Stomach (tissue), 4 donors: ENCODE measurements at regions not wholly inside any gene's neighbourhood (a gene's known extent, or its start where the extent isn't known, plus 50 kb on each side); places are given as distances from the start of the nearest gene placed in this dataset.

Experiments
- EP300 ChIP-seq: sonication (generic); formaldehyde crosslinking; IDR thresholded peaks from one replicate; pipeline ENCODE4 v1.6.1; 2017; ENCODE audit warnings: antibody characterized with exemption
- POLR2A ChIP-seq, 4 donors: fragments of 450-650 bp; IDR thresholded peaks; one replicate each; pipeline ENCODE4 v1.6.1; 2016; ENCODE audit warnings: antibody characterized with exemption in 4 of 4, control low read depth in 2 of 4, mild to moderate bottlenecking in 1 of 4, moderate library complexity in 1 of 4
- TF ChIP-seq, protein P1 (sequence below), 7 experiments: fragments of 450-650 bp in 4 of 7; fragments of 200-600 bp in 3 of 7; sonication (generic) in 3 of 7; IDR thresholded peaks; one replicate each; pipeline ENCODE4 v1.5.1; 2016 to 2019; ENCODE audit warnings: antibody characterized with exemption in 7 of 7, control low read depth in 2 of 7, mild to moderate bottlenecking in 1 of 7

DNA sequence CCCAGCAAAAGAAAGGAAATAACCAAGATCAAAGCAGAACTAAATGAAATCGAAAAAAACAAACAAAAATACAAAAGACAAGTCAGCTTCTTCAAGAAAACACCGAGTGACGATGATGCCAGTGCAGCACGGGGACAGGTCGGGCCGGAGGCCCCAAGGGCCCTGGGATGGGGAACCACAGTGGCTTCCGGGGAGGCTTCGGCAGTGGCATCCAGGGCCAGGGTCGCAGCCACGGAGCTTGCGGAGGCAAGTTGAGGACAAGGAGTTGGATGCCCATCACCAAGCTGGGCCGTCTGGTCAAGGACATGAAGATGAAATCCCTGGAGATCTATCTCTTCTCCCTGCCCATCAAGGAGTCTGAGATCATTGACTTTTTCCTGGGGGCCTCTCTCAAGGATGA, 53.2 kb upstream of the WDR41 start:
- TF ChIP-seq, protein P1, sequence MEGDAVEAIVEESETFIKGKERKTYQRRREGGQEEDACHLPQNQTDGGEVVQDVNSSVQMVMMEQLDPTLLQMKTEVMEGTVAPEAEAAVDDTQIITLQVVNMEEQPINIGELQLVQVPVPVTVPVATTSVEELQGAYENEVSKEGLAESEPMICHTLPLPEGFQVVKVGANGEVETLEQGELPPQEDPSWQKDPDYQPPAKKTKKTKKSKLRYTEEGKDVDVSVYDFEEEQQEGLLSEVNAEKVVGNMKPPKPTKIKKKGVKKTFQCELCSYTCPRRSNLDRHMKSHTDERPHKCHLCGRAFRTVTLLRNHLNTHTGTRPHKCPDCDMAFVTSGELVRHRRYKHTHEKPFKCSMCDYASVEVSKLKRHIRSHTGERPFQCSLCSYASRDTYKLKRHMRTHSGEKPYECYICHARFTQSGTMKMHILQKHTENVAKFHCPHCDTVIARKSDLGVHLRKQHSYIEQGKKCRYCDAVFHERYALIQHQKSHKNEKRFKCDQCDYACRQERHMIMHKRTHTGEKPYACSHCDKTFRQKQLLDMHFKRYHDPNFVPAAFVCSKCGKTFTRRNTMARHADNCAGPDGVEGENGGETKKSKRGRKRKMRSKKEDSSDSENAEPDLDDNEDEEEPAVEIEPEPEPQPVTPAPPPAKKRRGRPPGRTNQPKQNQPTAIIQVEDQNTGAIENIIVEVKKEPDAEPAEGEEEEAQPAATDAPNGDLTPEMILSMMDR (IDR thresholded peaks at IDR 0.05): no peak
- TF ChIP-seq EP300: no peak
- TF ChIP-seq POLR2A (IDR thresholded peaks at IDR 0.05): no peak
